IMR-90 (cell line): ENCODE measurements at regions not wholly inside any gene's neighbourhood (a gene's known extent, or its start where the extent isn't known, plus 50 kb on each side); places are given as distances from the start of the nearest gene placed in this dataset.

Experiments
- ATAC-seq: fragments of 200-7000 bp; cut with Tn5 transposase; 2 replicates; pipeline ENCODE4 v1.9.1; 2020; ENCODE audit warnings: low read depth, mild to moderate bottlenecking, moderate library complexity
- BruUV-seq: library from RNA; stranded (reverse); fragments of 400-500 nt; replicated peaks from 2 replicates; lab custom pipeline; 2021; lab: Mats Ljungman, UMichigan
- CTCF ChIA-PET: fragments of 300-600 bp; formaldehyde crosslinking; extraction: SDS; loops from one replicate; lab custom pipeline; 2021; ENCODE audit warnings: antibody characterized with exemption; lab: Yijun Ruan, JAX
- POLR2A ChIA-PET: fragments of 300-600 bp; sonication (Branson Sonifier 250); formaldehyde crosslinking; loops from one replicate; lab custom pipeline; 2022; ENCODE audit warnings: antibody characterized with exemption; ENCODE audit not compliant: unreplicated experiment; lab: Charles Lee
- DNase-seq: peaks from one replicate; pipeline ENCODE4 v3.0.0; 2013
- H2AFZ ChIP-seq: replicated peaks from 2 replicates; pipeline ENCODE3; 2013; ENCODE audit warnings: low read length, mild to moderate bottlenecking; ENCODE audit not compliant: poor library complexity
- H2AK5ac ChIP-seq: 2 replicates; pipeline ENCODE4 v1.6.1; 2013; ENCODE audit warnings: low read depth, low read length, inconsistent platforms
- H2AK9ac ChIP-seq: replicated peaks from 2 replicates; pipeline ENCODE3; 2013; ENCODE audit warnings: mild to moderate bottlenecking, low read depth, low read length, moderate library complexity; ENCODE audit not compliant: poor library complexity
- H2BK120ac ChIP-seq: 2 replicates; pipeline ENCODE4 v1.6.1; 2013; ENCODE audit warnings: low read depth, low read length, inconsistent platforms
- H2BK15ac ChIP-seq: 3 replicates; pipeline ENCODE4 v1.6.1; 2013; ENCODE audit warnings: low read depth, low read length, inconsistent platforms
- H2BK20ac ChIP-seq: 2 replicates; pipeline ENCODE4 v1.6.1; 2013; ENCODE audit warnings: low read depth, mild to moderate bottlenecking, inconsistent platforms, low read length, moderate library complexity
- H2BK5ac ChIP-seq: 2 replicates; pipeline ENCODE4 v1.6.1; 2013; ENCODE audit warnings: mild to moderate bottlenecking, low read depth, low read length, inconsistent platforms; ENCODE audit not compliant: poor library complexity, severe bottlenecking
- H3K14ac ChIP-seq: replicated peaks from 2 replicates; pipeline ENCODE4 v1.6.1; 2013; ENCODE audit warnings: low read depth, low read length, inconsistent platforms
- H3K18ac ChIP-seq: 2 replicates; pipeline ENCODE4 v1.6.1; 2013; ENCODE audit warnings: low read depth, low read length, control low read depth
- H3K23ac ChIP-seq: 2 replicates; pipeline ENCODE4 v1.6.1; 2013; ENCODE audit warnings: low read depth, low read length, inconsistent platforms
- H3K27ac ChIP-seq: 2 replicates; pipeline ENCODE4 v1.5.1; 2013; ENCODE audit warnings: mild to moderate bottlenecking, control low read depth, low read length; ENCODE audit not compliant: insufficient read depth
- H3K27me3 ChIP-seq: 2 replicates; pipeline ENCODE4 v1.6.1; 2013; ENCODE audit warnings: low read length; ENCODE audit not compliant: control insufficient read depth, insufficient read depth
- H3K36me3 ChIP-seq: 2 replicates; pipeline ENCODE4 v1.6.1; 2013; ENCODE audit warnings: low read length, mixed read lengths; ENCODE audit not compliant: control insufficient read depth, insufficient read depth
- H3K4ac ChIP-seq: 2 replicates; pipeline ENCODE4 v1.6.1; 2013; ENCODE audit warnings: low read depth, low read length, inconsistent platforms
- H3K4me1 ChIP-seq: 2 replicates; pipeline ENCODE4 v1.6.1; 2013; ENCODE audit warnings: low read length, mixed read lengths; ENCODE audit not compliant: control insufficient read depth, insufficient read depth
- H3K4me2 ChIP-seq: 2 replicates; pipeline ENCODE4 v1.6.1; 2013; ENCODE audit warnings: low read depth, mild to moderate bottlenecking, control low read depth, low read length, moderate library complexity
- H3K4me3 ChIP-seq: 2 replicates; pipeline ENCODE4 v1.5.1; 2013; ENCODE audit warnings: low read depth, mild to moderate bottlenecking, control low read depth, low read length, moderate library complexity; ENCODE audit not compliant: insufficient read depth
- H3K56ac ChIP-seq: 2 replicates; pipeline ENCODE4 v1.6.1; 2013; ENCODE audit warnings: low read length, inconsistent platforms; ENCODE audit not compliant: insufficient read depth; ENCODE audit errors: extremely low read depth
- H3K79me1 ChIP-seq, 2 experiments: 2 replicates each; pipeline ENCODE4 v1.6.1; 2013; ENCODE audit warnings: low read length in 2 of 2, inconsistent platforms in 1 of 2, low read depth in 1 of 2
- H3K9ac ChIP-seq: 2 replicates; pipeline ENCODE4 v1.6.1; 2013; ENCODE audit warnings: low read depth, low read length, control low read depth
- H3K9me1 ChIP-seq: 2 replicates; pipeline ENCODE4 v1.6.1; 2013; ENCODE audit warnings: low read length, inconsistent platforms; ENCODE audit not compliant: insufficient read depth
- H3K9me3 ChIP-seq: 2 replicates; pipeline ENCODE4 v1.6.1; 2013; ENCODE audit warnings: low read length; ENCODE audit not compliant: control insufficient read depth, insufficient read depth
- H4K20me1 ChIP-seq: 2 replicates; pipeline ENCODE4 v1.6.1; 2013; ENCODE audit warnings: low read length, inconsistent platforms; ENCODE audit not compliant: insufficient read depth
- H4K5ac ChIP-seq: 2 replicates; pipeline ENCODE4 v1.6.1; 2013; ENCODE audit warnings: mild to moderate bottlenecking, low read depth, low read length, control low read depth
- H4K8ac ChIP-seq, 2 experiments: 2 replicates each; pipeline ENCODE4 v1.6.1; 2013; ENCODE audit warnings: low read depth in 2 of 2, low read length in 2 of 2, control low read depth in 1 of 2, inconsistent platforms in 1 of 2
- H4K91ac ChIP-seq: 2 replicates; pipeline ENCODE4 v1.6.1; 2013; ENCODE audit warnings: low read depth, low read length, inconsistent platforms; ENCODE audit not compliant: insufficient read depth
- CEBPB ChIP-seq: IDR thresholded peaks from 2 replicates; pipeline ENCODE4 v1.6.1; 2012; ENCODE audit warnings: low read depth, low read length, improper control_type of control experiment
- ELK1 ChIP-seq: fragments of 150-350 bp; IDR thresholded peaks from 2 replicates; pipeline ENCODE4 v1.6.1; 2016; ENCODE audit warnings: low read depth, mild to moderate bottlenecking, low read length, moderate library complexity, borderline replicate concordance
- FOS ChIP-seq: fragments of 150-350 bp; IDR thresholded peaks from 2 replicates; pipeline ENCODE4 v1.6.1; 2016; ENCODE audit warnings: low read depth, low read length
- MXI1 ChIP-seq: IDR thresholded peaks from 2 replicates; pipeline ENCODE4 v1.6.1; 2012; ENCODE audit warnings: low read depth, mild to moderate bottlenecking, low read length, moderate library complexity, borderline replicate concordance
- POLR2A ChIP-seq: IDR thresholded peaks from 2 replicates; pipeline ENCODE4 v1.6.1; 2012; ENCODE audit warnings: mild to moderate bottlenecking, low read depth, low read length
- RFX5 ChIP-seq: IDR thresholded peaks from 2 replicates; pipeline ENCODE4 v1.8.0; 2012; ENCODE audit warnings: low read depth, mild to moderate bottlenecking, low read length, moderate library complexity
- dilution Hi-C: fragments of 300-500 bp; cut with HindIII; formaldehyde crosslinking; loops from one replicate; pipeline ENCODE4 v1.14.3; 2018; ENCODE audit warnings: low sequenced_read_pairs; ENCODE audit not compliant: unreplicated experiment
- in situ Hi-C: fragments of 300-500 bp; cut with MboI; formaldehyde crosslinking; loops from 3 replicates; pipeline ENCODE4 v1.14.3; 2019; ENCODE audit warnings: low sequenced_read_pairs, inconsistent platforms, mixed read lengths
- intact Hi-C: fragments of 100-400 bp; cut with micrococcal nuclease; formaldehyde crosslinking; loops from 2 replicates; pipeline ENCODE4 v1.10.0; 2022

GRCh38 chr3:178146406-178146831 is 389.8 kb upstream of the KCNMB2 start:
- no peaks in the 10 kb centered on the region for H3K9me1 ChIP-seq
- H2BK15ac ChIP-seq: no peak overlapping the region
- POLR2A ChIA-PET: no interaction called here
- no peak overlapping the region for H2AFZ ChIP-seq
- H3K4me3 ChIP-seq: no peak overlapping the region
- no peak overlapping the region for H2BK20ac ChIP-seq
- no peak overlapping the region for H2BK5ac ChIP-seq
- H3K14ac ChIP-seq: no peak overlapping the region
- no peaks in the 10 kb centered on the region for H3K27me3 ChIP-seq
- intact Hi-C loops (no loop called here), in situ Hi-C loops (no loop called here), dilution Hi-C loops (no loop called here)
- no peak overlapping the region for H3K18ac ChIP-seq
- H3K27ac ChIP-seq: no peak overlapping the region
- H3K79me1 ChIP-seq: no peaks in the 10 kb centered on the region
- peaks cover 2% of the 10 kb centered on the region; the same call in 1 of the 2 replicates for H3K4me1 ChIP-seq
- no peak overlapping the region for H2BK120ac ChIP-seq
- no peaks in the 10 kb centered on the region for H4K20me1 ChIP-seq
- H2AK9ac ChIP-seq: no peak overlapping the region
- H3K4ac ChIP-seq: no peak overlapping the region
- TF ChIP-seq ELK1 (no peak), RFX5 (no peak), POLR2A (no peak), MXI1 (no peak), FOS (no peak), CEBPB (no peak)
- no peaks in the 10 kb centered on the region for H3K9me3 ChIP-seq
- no peaks in the 10 kb centered on the region for H3K36me3 ChIP-seq
- no peak overlapping the region for H3K4me2 ChIP-seq
- H4K5ac ChIP-seq: no peak overlapping the region
- H4K91ac ChIP-seq: no peak overlapping the region
- CTCF ChIA-PET: interaction anchor here (0.6 to 0.7 kb wide), 2 partner anchors 14 to 588 kb away, joined by 4 to 5 read pairs; no protein-coding TSS in a partner anchor
- no TSS peak for BruUV-seq
- no peak overlapping the region for H4K8ac ChIP-seq
- ATAC-seq: no peak
- no peak overlapping the region for H3K56ac ChIP-seq
- no peak overlapping the region for H2AK5ac ChIP-seq
- no peak overlapping the region for H3K23ac ChIP-seq
- no peak for DNase-seq
- H3K9ac ChIP-seq: no peak overlapping the region
